ENCODE measurements at regions not wholly inside any gene's neighbourhood (a gene's known extent, or its start where the extent isn't known, plus 50 kb on each side); places are given as distances from the start of the nearest gene placed in this dataset.
"Not testable (repeated sequence)": the region's sequence is repeated elsewhere in the genome, so short reads cannot be mapped to it uniquely, and the experiment has no call there.

DNA sequence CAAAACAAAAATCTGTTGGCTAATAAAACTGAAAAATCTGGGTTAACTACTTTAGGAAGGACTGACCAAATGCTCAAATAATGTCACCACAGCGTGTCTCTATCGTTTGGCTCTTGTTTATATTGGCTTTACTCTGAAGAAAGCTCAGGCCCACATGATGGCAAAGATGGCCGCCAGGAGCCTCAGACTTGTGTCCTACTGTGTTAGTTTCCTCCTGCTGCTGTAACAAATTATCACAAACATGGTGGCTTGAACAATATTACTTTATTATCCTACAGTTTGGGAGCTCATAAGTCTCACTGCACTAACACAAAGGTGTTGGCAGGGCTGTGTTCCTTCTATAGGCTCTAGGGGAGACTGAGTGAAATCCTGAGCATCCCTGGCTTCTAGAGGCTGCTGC, 303.0 kb downstream of the DAD1 start:
- DNase-seq = no peak

DNA sequence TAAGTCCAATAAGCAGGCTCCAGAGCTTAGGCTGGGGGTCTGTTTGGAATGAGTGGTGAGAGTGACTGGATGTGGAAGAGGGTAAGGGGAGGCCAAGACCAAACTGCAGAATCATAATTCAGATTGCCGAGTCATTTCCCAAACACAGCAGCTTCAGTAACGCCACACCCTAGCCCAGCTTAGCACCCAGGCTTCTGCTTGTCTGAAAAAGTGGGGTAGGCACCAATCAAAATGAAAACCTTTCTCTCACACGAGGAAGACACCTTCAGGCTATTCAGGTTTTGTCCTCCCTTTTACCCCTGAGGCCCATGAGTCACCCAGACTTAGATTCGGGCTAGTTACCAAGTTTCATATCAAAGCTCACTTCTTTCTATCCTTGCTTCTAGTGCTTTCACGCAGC, 306.1 kb downstream of the DAD1 start:
- DNase-seq = no peak

DNA sequence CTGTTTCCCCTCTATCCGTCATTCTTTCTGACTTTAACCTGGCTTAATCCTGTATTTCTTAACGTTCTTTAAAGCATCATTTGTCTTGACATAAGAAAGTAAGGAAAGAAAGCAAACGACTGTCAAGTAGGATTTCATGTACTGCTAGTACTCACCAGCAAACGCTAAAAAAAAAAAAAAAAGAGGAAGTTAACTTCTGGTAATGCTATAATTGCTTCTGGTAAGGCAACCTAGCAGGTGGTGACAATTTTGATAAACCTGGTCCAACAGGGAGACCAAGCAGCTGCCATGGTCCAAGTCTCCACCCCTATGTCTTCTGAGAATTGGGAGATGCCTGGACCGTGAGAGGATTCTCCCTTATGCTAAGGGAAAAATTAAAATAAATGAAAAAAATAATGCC, 306.6 kb downstream of the DAD1 start:
- DNase-seq = no peak

DNA sequence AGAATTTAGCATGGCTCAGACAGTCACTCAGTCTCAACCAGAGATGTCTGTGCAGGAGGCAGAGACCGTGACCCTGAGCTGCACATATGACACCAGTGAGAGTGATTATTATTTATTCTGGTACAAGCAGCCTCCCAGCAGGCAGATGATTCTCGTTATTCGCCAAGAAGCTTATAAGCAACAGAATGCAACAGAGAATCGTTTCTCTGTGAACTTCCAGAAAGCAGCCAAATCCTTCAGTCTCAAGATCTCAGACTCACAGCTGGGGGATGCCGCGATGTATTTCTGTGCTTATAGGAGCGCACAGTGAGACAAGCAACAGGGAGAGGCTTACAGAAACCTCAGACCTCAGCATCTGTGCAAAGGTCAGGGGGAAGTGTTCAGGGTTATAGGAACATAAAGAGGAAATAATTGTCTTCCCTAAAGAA, 307.6 kb downstream of the DAD1 start:
- not testable (repeated sequence) for DNase-seq

DNA sequence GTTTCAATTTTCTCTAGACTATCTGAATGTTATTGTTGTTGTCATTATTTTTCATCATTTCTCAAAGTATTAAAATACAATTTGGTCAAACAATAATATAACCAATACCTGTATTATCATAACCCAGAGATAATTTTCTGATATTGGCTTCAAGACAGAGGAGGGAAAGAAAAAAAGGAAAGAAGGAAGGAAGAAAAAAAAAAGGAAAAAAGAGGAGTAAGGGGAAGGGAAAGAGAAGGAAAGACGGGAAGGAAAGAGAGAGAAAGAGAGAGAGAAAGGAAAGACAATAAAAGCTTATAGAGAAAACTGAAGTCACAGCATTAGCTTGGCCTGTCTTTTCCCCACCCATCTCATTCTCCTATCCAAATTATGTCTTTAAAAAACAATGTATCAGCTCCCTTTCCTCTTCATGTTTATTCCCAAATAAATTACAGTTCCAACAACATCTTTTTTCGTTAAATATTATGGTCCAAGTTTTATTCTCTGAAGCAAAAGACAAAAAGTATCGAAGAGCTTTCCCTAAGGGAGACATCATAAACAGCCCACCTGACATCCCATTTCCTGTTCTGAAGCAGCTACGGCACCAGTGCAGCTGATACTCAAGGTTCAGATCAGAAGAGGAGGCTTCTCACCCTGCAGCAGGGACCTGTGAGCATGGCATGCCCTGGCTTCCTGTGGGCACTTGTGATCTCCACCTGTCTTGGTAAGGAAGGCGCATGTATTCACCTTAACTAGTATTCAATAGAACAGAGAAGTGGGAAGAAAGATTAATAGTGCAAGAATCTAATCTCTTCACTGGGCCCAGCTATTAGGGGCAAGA, 308.3 kb downstream of the DAD1 start:
- DNase-seq = no peak

DNA sequence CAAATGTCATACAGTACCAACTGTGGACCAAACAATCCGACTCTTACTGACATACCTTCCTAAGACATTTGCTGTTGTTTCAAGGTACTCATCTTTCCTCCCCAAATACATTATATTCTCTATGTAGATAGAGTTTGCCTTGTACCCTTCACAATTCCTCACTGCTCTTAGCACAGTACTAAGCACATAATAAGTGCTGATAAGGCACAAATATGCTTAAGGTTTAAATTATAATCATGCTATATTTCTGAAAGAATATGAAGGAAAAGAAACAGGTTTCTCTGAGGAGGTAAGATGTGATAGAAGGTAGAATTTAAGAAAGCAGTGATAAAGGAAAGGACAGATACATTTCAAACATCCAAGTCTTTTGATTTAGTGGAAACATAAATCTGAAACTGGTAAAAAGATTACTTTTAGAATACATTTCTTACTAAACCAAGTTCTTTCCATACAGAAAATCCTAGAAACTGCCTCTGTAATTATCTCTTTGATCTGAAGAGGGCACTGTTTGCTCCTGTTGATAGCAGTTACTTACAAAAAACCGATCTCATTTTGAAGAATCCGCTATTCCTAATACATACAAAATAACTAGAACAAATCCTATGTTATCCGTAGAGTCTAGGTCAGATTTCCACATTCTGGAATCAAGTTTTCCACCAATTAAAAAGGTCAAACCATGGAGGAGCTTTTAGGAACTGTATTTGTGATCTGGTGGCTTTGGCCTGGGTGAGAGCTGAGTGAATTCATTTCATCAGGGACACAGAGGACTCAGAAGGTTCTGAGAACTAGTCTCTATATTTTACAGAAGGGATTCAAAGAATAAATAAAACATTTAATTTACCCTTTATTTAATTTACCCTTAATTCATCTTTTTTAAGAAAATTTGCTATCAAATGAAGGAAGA, 311.9 kb downstream of the DAD1 start:
- no peak for DNase-seq

DNA sequence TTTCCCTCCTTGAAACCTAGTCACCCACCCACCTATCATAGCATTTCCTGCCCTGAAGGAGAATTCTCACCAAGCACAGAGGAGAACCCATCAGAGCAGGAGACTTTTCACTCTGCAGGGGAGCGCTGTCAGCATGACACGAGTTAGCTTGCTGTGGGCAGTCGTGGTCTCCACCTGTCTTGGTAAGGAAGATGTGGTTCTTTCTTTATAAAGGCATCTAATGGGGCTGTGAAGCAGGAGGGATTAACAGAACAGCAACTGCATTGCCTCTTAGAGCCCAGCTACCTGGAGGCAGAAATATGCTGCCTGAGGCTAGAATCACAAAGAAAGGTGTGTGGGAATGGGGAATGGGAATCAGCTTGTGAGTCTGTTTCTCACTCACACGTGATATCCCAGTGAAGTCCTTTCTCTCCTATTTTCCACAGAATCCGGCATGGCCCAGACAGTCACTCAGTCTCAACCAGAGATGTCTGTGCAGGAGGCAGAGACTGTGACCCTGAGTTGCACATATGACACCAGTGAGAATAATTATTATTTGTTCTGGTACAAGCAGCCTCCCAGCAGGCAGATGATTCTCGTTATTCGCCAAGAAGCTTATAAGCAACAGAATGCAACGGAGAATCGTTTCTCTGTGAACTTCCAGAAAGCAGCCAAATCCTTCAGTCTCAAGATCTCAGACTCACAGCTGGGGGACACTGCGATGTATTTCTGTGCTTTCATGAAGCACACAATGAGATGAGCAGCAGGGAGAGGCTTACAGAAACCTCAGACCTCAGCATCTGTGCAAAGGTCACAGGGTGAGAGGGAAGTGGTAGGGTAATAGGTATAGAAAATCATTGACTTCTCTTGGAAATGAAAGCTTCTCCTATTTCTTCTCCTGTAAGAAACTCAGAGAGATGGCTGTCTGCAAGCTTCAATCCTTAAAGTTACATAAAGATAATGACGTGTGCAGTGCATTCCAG, 316.9 kb downstream of the DAD1 start:
- DNase-seq = no peak

DNA sequence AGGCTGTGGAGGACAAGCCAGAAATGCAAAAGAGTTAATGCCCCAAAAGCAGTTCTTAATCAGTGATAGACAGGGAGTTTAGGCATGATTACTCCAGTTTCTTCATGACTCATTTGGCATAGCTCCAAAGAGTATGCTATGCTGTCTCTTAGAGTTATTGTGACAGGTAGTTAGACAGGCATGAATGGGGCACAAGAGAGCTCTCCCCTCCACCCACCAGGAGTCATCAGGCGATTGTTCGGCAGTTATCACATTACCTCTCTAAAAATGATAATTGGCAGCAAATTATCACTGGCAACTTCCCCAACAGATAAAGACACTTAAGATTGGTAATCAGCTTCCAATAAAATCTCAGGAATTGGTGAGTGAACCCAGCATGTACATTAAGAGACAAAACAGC, 320.1 kb downstream of the DAD1 start:
- no peak for DNase-seq

DNA sequence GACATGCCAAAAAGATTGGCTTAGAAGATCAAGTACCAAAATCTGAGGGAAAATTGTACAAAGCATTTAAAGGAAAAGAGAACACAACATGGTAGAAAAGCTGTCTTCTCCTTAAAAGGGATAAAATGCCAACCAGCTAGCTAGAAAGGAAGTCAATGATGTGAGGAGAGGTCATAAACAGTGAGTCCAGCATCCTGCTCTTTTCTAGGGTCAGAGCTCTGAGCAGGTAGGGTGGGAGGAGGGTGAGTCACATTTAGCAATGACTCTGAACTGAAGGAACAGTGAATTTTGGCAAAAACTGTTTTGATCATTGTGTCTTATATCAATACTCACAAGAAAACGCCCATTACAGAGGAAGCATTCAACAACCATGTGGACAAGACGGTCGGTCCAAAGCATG, 322.3 kb downstream of the DAD1 start:
- no peak for DNase-seq

DNA sequence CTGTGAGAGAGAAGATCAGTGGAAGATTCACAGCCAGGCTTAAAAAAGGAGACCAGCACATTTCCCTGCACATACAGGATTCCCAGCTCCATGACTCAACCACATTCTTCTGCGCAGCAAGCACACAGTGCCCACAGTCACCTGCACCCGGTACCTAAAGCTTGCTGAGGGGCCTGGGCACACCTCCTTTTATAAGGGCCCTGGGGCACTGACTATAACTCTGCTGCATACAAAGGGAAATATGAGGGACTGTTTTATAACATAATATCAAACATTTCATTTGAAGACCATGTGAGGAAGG, 322.9 kb downstream of the DAD1 start:
- no peak for DNase-seq

DNA sequence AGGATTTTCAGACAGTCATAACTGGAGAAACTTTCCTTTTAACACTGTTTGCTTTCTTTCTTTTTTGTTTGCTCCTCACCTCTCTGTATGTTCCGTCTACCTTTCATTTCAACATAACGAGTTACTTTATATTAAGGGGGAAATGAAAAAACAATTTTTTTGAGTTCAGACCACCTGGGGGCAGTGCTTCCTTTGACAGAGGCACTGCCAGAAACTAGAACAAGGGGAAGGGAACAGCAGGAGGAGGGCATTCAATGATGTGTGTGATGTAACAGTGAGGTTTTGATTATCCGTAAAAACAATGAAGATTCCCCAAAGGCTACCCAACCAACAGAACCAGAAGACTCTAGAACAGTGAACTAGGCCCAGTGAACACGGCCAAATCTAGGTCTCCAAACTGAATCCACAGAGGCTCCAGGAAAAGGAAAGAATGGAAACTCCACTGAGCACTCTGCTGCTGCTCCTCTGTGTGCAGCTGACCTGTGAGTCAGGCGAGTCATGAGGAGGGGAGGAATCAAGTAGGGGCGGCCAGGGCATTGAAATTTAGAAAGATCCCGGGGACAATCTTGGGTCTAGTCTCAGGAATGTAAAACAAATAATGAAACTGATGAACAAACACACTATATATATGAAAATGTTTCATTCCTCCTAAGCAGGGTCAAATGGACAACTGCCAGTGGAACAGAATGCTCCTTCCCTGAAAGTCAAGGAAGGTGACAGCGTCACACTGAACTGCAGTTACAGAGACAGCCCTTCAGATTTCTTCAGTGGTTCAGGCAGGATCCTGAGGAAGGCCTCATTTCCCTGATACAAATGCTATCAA, 323.5 kb downstream of the DAD1 start:
- DNase-seq = no peak

DNA sequence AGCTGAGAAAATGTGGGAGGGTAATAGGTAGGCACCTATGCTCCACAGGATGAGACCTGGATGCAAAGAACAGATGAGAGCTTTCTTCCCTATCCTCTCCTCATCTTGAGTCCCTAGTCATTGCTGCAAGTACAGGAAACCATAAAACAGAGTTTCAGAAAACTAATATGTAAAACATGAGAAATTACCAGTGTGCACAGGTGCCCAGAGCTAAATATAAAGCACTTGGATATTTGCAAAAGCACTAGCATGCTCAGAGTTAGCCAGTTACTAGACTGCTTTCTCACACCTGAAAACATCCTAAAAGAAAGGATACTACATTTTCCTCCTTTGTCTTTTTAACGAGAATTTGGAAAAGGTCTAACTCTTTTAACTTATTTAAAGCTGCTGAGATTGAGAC, 324.3 kb downstream of the DAD1 start:
- DNase-seq = no peak

DNA sequence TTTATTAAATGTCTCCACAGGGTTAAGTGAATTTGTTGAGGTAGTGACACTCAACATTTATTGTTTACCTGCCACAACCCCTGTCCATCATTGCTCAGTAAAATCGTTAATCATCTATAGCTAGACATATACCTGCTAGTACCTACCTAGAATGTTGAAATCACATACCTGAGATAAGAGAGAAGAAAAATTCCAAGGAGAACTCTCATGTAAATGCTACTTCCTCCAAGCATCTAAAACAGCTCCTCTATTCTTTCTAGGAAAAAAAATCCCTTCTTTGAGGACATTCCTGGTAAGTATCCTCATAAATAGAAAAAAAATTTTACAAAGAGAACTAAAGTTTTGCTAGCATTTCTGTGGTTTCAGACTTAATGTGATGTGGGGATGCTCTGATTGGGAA, 325.1 kb downstream of the DAD1 start:
- no peak for DNase-seq

DNA sequence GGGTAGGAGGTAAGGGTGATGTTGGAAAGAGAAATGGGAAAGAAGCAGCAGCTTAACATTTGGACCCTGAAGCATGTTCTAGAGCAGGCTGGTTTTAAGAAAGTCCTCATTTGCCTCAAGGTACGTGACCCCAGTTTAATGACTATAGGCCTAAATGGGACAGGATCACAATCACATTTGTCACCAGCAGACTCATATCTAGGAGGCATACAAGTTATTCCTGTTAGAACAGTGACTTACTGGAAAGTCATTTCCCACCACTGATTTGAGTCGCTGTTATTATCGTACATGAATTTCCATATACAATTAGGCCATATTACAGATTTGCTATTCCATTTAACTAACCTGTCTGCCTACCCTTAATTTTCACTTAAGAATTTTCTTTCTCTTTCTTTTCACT, 326.1 kb downstream of the DAD1 start:
- DNase-seq = no peak

DNA sequence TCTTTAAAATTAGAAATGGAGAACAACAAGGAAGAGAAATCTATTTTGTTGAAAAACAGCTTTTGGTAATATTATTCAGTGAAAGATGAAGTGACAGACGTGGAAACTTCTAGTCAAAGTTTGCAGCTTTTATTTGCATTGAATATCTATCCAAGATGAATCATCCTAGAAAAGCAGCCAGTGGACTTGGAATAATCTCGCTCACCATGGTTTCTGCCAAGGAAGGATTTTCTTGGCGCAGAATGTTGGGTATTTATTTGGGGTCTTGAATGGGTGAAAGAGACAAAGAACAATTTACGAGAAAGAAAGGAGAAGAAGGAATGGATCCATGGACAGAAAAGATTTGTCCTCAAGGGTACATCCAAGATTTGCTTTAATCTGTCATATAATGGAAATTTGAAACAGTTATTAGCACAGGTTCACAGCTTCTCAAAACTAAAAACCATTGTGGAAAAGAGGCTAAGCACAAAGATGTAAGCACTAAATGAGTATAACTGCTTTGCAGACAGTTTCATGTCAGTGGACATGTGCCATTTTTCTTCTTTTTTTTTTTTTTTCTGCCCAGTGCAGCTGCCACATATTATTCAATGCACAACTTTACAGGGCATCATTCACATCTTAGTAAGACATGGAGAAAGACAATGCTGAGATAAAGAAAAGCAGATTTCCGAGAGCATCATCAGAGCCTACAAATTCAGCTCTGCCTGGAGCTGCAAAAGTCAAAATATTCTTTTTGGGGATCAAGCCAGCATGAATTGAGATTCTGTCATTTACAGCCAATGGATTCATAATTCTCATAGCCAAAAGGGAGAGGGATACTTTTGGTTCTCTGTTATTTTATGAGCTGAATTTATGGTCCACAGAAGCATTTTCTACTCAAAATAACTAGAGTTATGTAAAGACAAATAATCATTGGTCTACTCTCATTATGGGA, 333.7 kb downstream of the DAD1 start:
- DNase-seq = no peak

DNA sequence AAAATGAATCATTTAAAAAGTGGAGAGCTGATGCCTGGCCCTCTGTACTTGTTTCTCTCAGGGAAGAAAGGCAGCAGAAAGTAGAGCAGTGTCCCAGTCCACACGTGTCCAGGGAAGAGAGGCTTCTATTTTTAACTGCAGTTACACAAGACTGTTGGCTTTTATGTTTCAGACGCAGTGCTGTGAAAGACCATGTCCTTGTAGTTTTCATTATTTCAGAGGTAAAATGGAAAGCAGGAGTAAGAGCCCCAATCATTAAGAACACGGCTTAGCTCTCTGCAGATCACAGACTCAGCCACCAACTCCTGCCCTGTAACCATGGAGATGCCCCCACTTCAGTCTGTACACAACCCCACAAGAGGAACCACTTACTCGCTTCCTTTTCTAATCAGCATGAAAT, 336.3 kb downstream of the DAD1 start:
- DNase-seq = no peak

DNA sequence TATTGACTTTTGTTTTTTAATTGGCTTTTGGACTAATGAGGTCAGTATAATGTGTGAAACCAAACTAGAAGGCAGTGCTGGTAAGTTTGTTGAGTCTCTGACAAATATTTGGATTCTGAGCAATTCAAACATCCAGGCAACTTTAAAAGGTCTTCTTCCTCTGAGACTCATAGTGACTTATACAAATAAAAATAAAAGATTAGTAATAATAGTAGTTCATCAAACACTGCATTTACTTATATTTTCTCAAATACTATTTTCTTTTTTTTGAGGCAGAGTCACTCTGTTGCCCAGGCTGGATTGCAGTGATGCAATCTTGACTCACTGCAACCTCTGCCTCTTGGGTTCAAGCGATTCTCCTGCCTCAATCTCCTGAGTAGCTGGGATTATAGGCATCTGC, 337.9 kb downstream of the DAD1 start:
- no peak for DNase-seq

DNA sequence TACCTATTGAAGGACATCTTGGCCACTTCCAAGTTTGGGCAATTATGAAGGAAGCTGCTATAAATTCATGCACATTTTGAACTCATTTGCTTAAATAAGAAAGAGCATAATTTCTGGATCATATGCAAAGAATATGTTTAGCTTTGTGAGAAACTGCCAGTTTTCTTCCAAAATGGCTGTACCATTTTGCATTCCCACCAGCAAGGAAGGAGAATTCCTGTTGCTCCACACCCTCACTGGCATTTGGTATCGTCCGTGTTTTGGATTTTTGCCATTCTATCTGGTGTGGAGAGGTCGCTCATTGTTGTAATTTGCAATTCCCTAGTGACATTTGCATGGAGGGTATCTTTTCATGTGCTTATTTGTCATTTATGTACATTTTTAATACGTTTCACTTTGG, 339.3 kb downstream of the DAD1 start:
- no peak for DNase-seq

DNA sequence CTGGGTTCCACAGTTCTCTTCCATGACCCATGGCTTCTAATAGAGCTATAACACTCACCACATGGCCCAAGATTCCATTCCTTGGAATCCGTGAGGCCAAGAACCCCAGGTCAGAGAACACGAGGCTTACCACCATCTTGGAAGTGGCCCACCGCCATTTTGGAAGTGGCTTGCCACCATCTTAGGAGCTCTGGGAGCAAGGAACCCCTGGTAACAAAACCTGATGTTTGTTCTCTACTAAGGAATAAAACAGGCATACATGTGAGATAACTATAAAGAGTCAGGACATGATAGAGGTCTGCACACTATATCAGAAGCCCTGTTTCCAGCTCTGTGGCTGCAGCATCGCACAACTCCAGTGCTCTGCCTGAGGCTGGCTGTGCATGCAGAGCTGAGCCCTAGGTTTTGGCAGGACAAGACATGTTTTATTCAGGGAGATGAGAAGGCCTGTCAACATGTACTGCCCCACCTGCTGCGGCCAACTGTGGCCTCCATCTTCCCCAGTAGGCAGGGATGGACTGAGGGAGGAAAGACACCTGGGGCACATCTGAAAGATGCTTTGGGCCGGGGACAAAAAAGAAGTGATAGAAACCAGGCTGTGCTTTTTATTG, 344.9 kb downstream of the DAD1 start:
- no peak for DNase-seq

DNA sequence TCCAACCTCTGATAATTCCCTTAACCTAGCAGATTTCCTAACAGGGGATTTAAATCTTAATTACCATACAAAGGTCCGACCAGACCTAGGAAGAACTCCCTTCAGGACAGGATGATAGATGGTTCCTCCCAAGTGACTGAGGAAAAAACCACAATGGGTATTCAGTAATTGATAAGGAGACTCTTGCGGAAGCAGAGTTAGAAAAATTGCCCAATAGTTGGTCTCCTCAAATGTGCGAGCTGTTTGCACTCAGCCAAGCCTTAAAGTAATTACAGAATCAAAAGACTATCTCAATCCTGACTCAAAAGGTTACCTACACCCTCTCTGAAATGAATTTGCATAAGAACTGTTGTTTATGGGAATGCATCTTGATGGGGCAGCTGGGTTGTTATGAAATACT, 350.7 kb downstream of the DAD1 start:
- DNase-seq = not testable (repeated sequence)

DNA sequence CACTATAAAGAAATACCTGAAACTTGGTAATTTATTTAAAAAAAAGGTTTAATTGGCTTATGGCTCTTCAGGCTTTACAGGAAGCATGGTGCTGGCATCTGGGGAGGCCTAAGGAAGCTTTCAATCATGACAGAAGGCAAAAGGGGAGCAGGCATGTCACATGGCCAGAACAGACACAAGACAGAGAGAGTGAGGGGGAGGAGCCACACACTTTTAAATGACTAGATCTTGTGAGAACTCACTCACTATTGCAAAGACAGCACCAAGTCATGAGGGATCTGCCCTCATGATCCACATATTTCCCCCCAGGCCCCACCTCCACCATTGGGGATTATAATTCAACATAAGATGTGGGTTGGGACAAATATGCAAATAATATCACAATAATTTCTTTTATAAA, 355.6 kb downstream of the DAD1 start:
- DNase-seq = no peak
